B cell (primary cell): ENCODE measurements at regions not wholly inside any gene's neighbourhood (a gene's known extent, or its start where the extent isn't known, plus 50 kb on each side); places are given as distances from the start of the nearest gene placed in this dataset.

Source experiments
- ATAC-seq: fragments of 200-7000 bp; cut with Tn5 transposase; one replicate; pipeline ENCODE4 v1.10.0; 2021; ENCODE audit warnings: low read depth, mild to moderate bottlenecking, moderate number of reproducible peaks, moderate library complexity
- CTCF ChIA-PET: fragments of 350-600 bp; sonication (Branson Sonifier 250); formaldehyde crosslinking; loops from one replicate; lab custom pipeline; 2021; ENCODE audit warnings: antibody characterized with exemption, inconsistent platforms; lab: Charles Lee
- POLR2A ChIA-PET: fragments of 350-600 bp; sonication (Branson Sonifier 250); formaldehyde crosslinking; loops from one replicate; lab custom pipeline; 2021; ENCODE audit warnings: antibody characterized with exemption; lab: Charles Lee
- DNase-seq: peaks from one replicate; pipeline ENCODE4 v3.0.0; 2013
- H2AFZ ChIP-seq: 2 replicates; pipeline ENCODE4 v1.6.1; 2012; ENCODE audit warnings: mild to moderate bottlenecking, low read depth, low read length; ENCODE audit not compliant: insufficient read depth, poor library complexity, severe bottlenecking
- H3K27ac ChIP-seq, 2 donors: 1 replicate in 1 of 2; 2 replicates in 1 of 2; pipeline ENCODE4 v1.5.1; 2012 to 2013; ENCODE audit warnings: low read length in 2 of 2, mild to moderate bottlenecking in 2 of 2, moderate library complexity in 1 of 2
- H3K27me3 ChIP-seq, 4 experiments: fragments of 200-600 bp in 1 of 4; sonication (generic) in 1 of 4; replicated peaks in 1 of 4; 1 replicate in 2 of 4; 2 replicates in 2 of 4; pipeline versions ENCODE4 v1.6.1 to v1.7.0; 2013 to 2016; ENCODE audit warnings: low read length in 3 of 4, mild to moderate bottlenecking in 2 of 4, mixed read lengths in 1 of 4, moderate library complexity in 1 of 4; ENCODE audit not compliant: insufficient read depth in 4 of 4, control insufficient read depth in 3 of 4; ENCODE audit errors: control extremely low read depth in 1 of 4
- H3K36me3 ChIP-seq, 2 experiments: replicated peaks in 1 of 2; 1 replicate in 1 of 2; 2 replicates in 1 of 2; pipeline versions ENCODE4 v1.6.1 to v1.7.1; 2013; ENCODE audit warnings: low read length in 1 of 2; ENCODE audit not compliant: insufficient read depth in 2 of 2, control insufficient read depth in 1 of 2; ENCODE audit errors: control extremely low read depth in 1 of 2, extremely low read depth in 1 of 2
- H3K4me1 ChIP-seq, 2 donors: fragments of 200-600 bp in 1 of 2; sonication (generic) in 1 of 2; 1 replicate in 1 of 2; 2 replicates in 1 of 2; pipeline versions ENCODE4 v1.5.1 to v1.6.1; 2013 to 2017; ENCODE audit warnings: low read length in 2 of 2; ENCODE audit not compliant: control insufficient read depth in 2 of 2, insufficient read depth in 2 of 2
- H3K4me2 ChIP-seq: replicated peaks from 2 replicates; pipeline ENCODE3; 2012; ENCODE audit warnings: mild to moderate bottlenecking, low read depth, low read length; ENCODE audit not compliant: poor library complexity, severe bottlenecking
- H3K4me3 ChIP-seq, 5 experiments: fragments of 200-600 bp in 1 of 5; sonication (generic) in 1 of 5; 1 replicate in 3 of 5; 2 replicates in 2 of 5; pipeline versions ENCODE4 v1.5.1 to v1.7.0; 2011 to 2016; ENCODE audit warnings: low read length in 4 of 5, mild to moderate bottlenecking in 4 of 5, low read depth in 2 of 5, control low read depth in 1 of 5, moderate library complexity in 1 of 5; ENCODE audit not compliant: insufficient read depth in 1 of 5; ENCODE audit errors: control extremely low read depth in 1 of 5, extremely low read depth in 1 of 5
- H3K79me2 ChIP-seq: fragments of 200-600 bp; sonication (generic); one replicate; pipeline ENCODE4 v1.6.0; 2016; ENCODE audit warnings: low read length; ENCODE audit not compliant: control insufficient read depth, insufficient read depth
- H3K9ac ChIP-seq: fragments of 200-600 bp; sonication (generic); 2 replicates; pipeline ENCODE4 v1.6.1; 2017; ENCODE audit warnings: mild to moderate bottlenecking, low read length, moderate library complexity
- H3K9me3 ChIP-seq, 3 donors: one replicate each; pipeline versions ENCODE4 v1.6.1 to v1.7.1; 2013; ENCODE audit warnings: low read length in 2 of 3; ENCODE audit not compliant: control insufficient read depth in 2 of 3, insufficient read depth in 1 of 3; ENCODE audit errors: control extremely low read depth in 1 of 3
- H4K20me1 ChIP-seq: 2 replicates; pipeline ENCODE4 v1.6.0; 2012; ENCODE audit warnings: mild to moderate bottlenecking, low read length; ENCODE audit not compliant: insufficient read depth, control insufficient read depth, poor library complexity, severe bottlenecking
- H3K27ac Mint-ChIP-seq: one replicate; pipeline ENCODE4 v1.8.0; 2021; ENCODE audit warnings: mixed read lengths
- H3K27me3 Mint-ChIP-seq: one replicate; pipeline ENCODE4 v1.8.0; 2021; ENCODE audit warnings: mixed read lengths
- H3K4me1 Mint-ChIP-seq: one replicate; pipeline ENCODE4 v1.8.0; 2021; ENCODE audit warnings: mixed read lengths
- H3K4me3 Mint-ChIP-seq: one replicate; pipeline ENCODE4 v1.8.0; 2021; ENCODE audit warnings: mixed read lengths
- H3K9me3 Mint-ChIP-seq: one replicate; pipeline ENCODE4 v1.8.0; 2022; ENCODE audit warnings: mixed read lengths; ENCODE audit not compliant: insufficient read depth
- CTCF ChIP-seq: fragments of 200-600 bp; IDR thresholded peaks from one replicate; pipeline ENCODE4 v1.8.0; 2022; ENCODE audit warnings: antibody characterized with exemption, mild to moderate bottlenecking
- EZH2 ChIP-seq: IDR thresholded peaks from 2 replicates; pipeline ENCODE4 v1.6.1; 2012; ENCODE audit warnings: borderline replicate concordance, low read depth, mild to moderate bottlenecking, moderate library complexity, low read length; ENCODE audit not compliant: insufficient read depth, poor library complexity, severe bottlenecking
- WGBS: methylation state at CpG from one replicate; pipeline ENCODE4 v1.1.5; 2013; ENCODE audit warnings: missing lambda C conversion rate; ENCODE audit not compliant: insufficient coverage; 5-methylcytosine and 5-hydroxymethylcytosine counted together
- intact Hi-C: fragments of 100-400 bp; cut with micrococcal nuclease; formaldehyde crosslinking; loops from one replicate; pipeline ENCODE4 v1.10.0; 2022

GRCh38 chr3:88219138-88219792 is 69.5 kb downstream of the C3orf38 start:
- intact Hi-C loops = loop anchor here (1.0 kb wide), 1 partner anchor 880 kb away; no protein-coding TSS in a partner anchor
- Histone ChIP-seq H3K27ac (no peak overlapping the region), H4K20me1 (no peaks in the 10 kb centered on the region), H3K4me1 (peaks cover 0 to 4% of the 10 kb centered on the region in 2 donors), H3K36me3 (no peaks in the 10 kb centered on the region), H3K9me3 (no peaks in the 10 kb centered on the region), H3K79me2 (no peaks in the 10 kb centered on the region), H3K9ac (no peak overlapping the region), H3K27me3 (no peaks in the 10 kb centered on the region), H2AFZ (no peak overlapping the region), H3K4me3 (no peak overlapping the region), H3K4me2 (no peak overlapping the region)
- no peaks in the 10 kb centered on the region for H3K27me3 Mint-ChIP-seq
- CTCF ChIA-PET = interaction anchor here (0.5 to 1.8 kb wide), 5 partner anchors 218 to 888 kb away, joined by 3 to 8 read pairs (median 3); partner anchors contain the start of gene EPHA3
- POLR2A ChIA-PET = no interaction called here
- H3K4me1 Mint-ChIP-seq = peaks cover 8% of the 10 kb centered on the region
- ATAC-seq = no peak
- 16% methylated on average over 6 of the region's 7 CpGs for WGBS
- H3K9me3 Mint-ChIP-seq = no peaks in the 10 kb centered on the region
- H3K27ac Mint-ChIP-seq = no peak overlapping the region
- peak; percentile 57 for TF ChIP-seq CTCF
- TF ChIP-seq EZH2 = no peak
- no peak overlapping the region for H3K4me3 Mint-ChIP-seq
- DNase-seq = peak; percentile 66

GRCh38 chr3:88220126-88220525 is 70.4 kb downstream of the C3orf38 start:
- Histone ChIP-seq H3K4me1 (peaks cover 0 to 4% of the 10 kb centered on the region in 2 donors), H3K9me3 (no peaks in the 10 kb centered on the region), H3K36me3 (no peaks in the 10 kb centered on the region), H3K27me3 (no peaks in the 10 kb centered on the region), H4K20me1 (no peaks in the 10 kb centered on the region), H3K4me3 (no peak overlapping the region), H2AFZ (no peak overlapping the region), H3K79me2 (no peaks in the 10 kb centered on the region), H3K27ac (no peak overlapping the region), H3K9ac (no peak overlapping the region), H3K4me2 (no peak overlapping the region)
- ATAC-seq = no peak
- Mint-ChIP-seq H3K27ac (no peak overlapping the region), H3K4me3 (no peak overlapping the region), H3K9me3 (no peaks in the 10 kb centered on the region), H3K27me3 (no peaks in the 10 kb centered on the region), H3K4me1 (peaks cover 8% of the 10 kb centered on the region)
- WGBS = 92% methylated on average over 2 of the region's 4 CpGs
- no peak for DNase-seq
- TF ChIP-seq EZH2 = no peak
- TF ChIP-seq CTCF = no peak
- CTCF ChIA-PET = interaction anchor here (1.4 to 1.8 kb wide), 2 partner anchors 878 to 880 kb away, joined by 7 to 8 read pairs; no protein-coding TSS in a partner anchor
- intact Hi-C loops = no loop called here
- POLR2A ChIA-PET = no interaction called here
